IMR-90 (cell line): ENCODE measurements at regions not wholly inside any gene's neighbourhood (a gene's known extent, or its start where the extent isn't known, plus 50 kb on each side); places are given as distances from the start of the nearest gene placed in this dataset.

ENCODE experiments used
- ATAC-seq: fragments of 200-7000 bp; cut with Tn5 transposase; 2 replicates; pipeline ENCODE4 v1.9.1; 2020; ENCODE audit warnings: low read depth, mild to moderate bottlenecking, moderate library complexity
- BruUV-seq: library from RNA; stranded (reverse); fragments of 400-500 nt; replicated peaks from 2 replicates; lab custom pipeline; 2021; lab: Mats Ljungman, UMichigan
- CTCF ChIA-PET: fragments of 300-600 bp; formaldehyde crosslinking; extraction: SDS; loops from one replicate; lab custom pipeline; 2021; ENCODE audit warnings: antibody characterized with exemption; lab: Yijun Ruan, JAX
- POLR2A ChIA-PET: fragments of 300-600 bp; sonication (Branson Sonifier 250); formaldehyde crosslinking; loops from one replicate; lab custom pipeline; 2022; ENCODE audit warnings: antibody characterized with exemption; ENCODE audit not compliant: unreplicated experiment; lab: Charles Lee
- DNase-seq: peaks from one replicate; pipeline ENCODE4 v3.0.0; 2013
- H2AFZ ChIP-seq: replicated peaks from 2 replicates; pipeline ENCODE3; 2013; ENCODE audit warnings: low read length, mild to moderate bottlenecking; ENCODE audit not compliant: poor library complexity
- H2AK5ac ChIP-seq: 2 replicates; pipeline ENCODE4 v1.6.1; 2013; ENCODE audit warnings: low read depth, low read length, inconsistent platforms
- H2AK9ac ChIP-seq: replicated peaks from 2 replicates; pipeline ENCODE3; 2013; ENCODE audit warnings: mild to moderate bottlenecking, low read depth, low read length, moderate library complexity; ENCODE audit not compliant: poor library complexity
- H2BK120ac ChIP-seq: 2 replicates; pipeline ENCODE4 v1.6.1; 2013; ENCODE audit warnings: low read depth, low read length, inconsistent platforms
- H2BK15ac ChIP-seq: 3 replicates; pipeline ENCODE4 v1.6.1; 2013; ENCODE audit warnings: low read depth, low read length, inconsistent platforms
- H2BK20ac ChIP-seq: 2 replicates; pipeline ENCODE4 v1.6.1; 2013; ENCODE audit warnings: low read depth, mild to moderate bottlenecking, inconsistent platforms, low read length, moderate library complexity
- H2BK5ac ChIP-seq: 2 replicates; pipeline ENCODE4 v1.6.1; 2013; ENCODE audit warnings: mild to moderate bottlenecking, low read depth, low read length, inconsistent platforms; ENCODE audit not compliant: poor library complexity, severe bottlenecking
- H3K14ac ChIP-seq: replicated peaks from 2 replicates; pipeline ENCODE4 v1.6.1; 2013; ENCODE audit warnings: low read depth, low read length, inconsistent platforms
- H3K18ac ChIP-seq: 2 replicates; pipeline ENCODE4 v1.6.1; 2013; ENCODE audit warnings: low read depth, low read length, control low read depth
- H3K23ac ChIP-seq: 2 replicates; pipeline ENCODE4 v1.6.1; 2013; ENCODE audit warnings: low read depth, low read length, inconsistent platforms
- H3K27ac ChIP-seq: 2 replicates; pipeline ENCODE4 v1.5.1; 2013; ENCODE audit warnings: mild to moderate bottlenecking, control low read depth, low read length; ENCODE audit not compliant: insufficient read depth
- H3K27me3 ChIP-seq: 2 replicates; pipeline ENCODE4 v1.6.1; 2013; ENCODE audit warnings: low read length; ENCODE audit not compliant: control insufficient read depth, insufficient read depth
- H3K36me3 ChIP-seq: 2 replicates; pipeline ENCODE4 v1.6.1; 2013; ENCODE audit warnings: low read length, mixed read lengths; ENCODE audit not compliant: control insufficient read depth, insufficient read depth
- H3K4ac ChIP-seq: 2 replicates; pipeline ENCODE4 v1.6.1; 2013; ENCODE audit warnings: low read depth, low read length, inconsistent platforms
- H3K4me1 ChIP-seq: 2 replicates; pipeline ENCODE4 v1.6.1; 2013; ENCODE audit warnings: low read length, mixed read lengths; ENCODE audit not compliant: control insufficient read depth, insufficient read depth
- H3K4me2 ChIP-seq: 2 replicates; pipeline ENCODE4 v1.6.1; 2013; ENCODE audit warnings: low read depth, mild to moderate bottlenecking, control low read depth, low read length, moderate library complexity
- H3K4me3 ChIP-seq: 2 replicates; pipeline ENCODE4 v1.5.1; 2013; ENCODE audit warnings: low read depth, mild to moderate bottlenecking, control low read depth, low read length, moderate library complexity; ENCODE audit not compliant: insufficient read depth
- H3K56ac ChIP-seq: 2 replicates; pipeline ENCODE4 v1.6.1; 2013; ENCODE audit warnings: low read length, inconsistent platforms; ENCODE audit not compliant: insufficient read depth; ENCODE audit errors: extremely low read depth
- H3K79me1 ChIP-seq, 2 experiments: 2 replicates each; pipeline ENCODE4 v1.6.1; 2013; ENCODE audit warnings: low read length in 2 of 2, inconsistent platforms in 1 of 2, low read depth in 1 of 2
- H3K9ac ChIP-seq: 2 replicates; pipeline ENCODE4 v1.6.1; 2013; ENCODE audit warnings: low read depth, low read length, control low read depth
- H3K9me1 ChIP-seq: 2 replicates; pipeline ENCODE4 v1.6.1; 2013; ENCODE audit warnings: low read length, inconsistent platforms; ENCODE audit not compliant: insufficient read depth
- H3K9me3 ChIP-seq: 2 replicates; pipeline ENCODE4 v1.6.1; 2013; ENCODE audit warnings: low read length; ENCODE audit not compliant: control insufficient read depth, insufficient read depth
- H4K20me1 ChIP-seq: 2 replicates; pipeline ENCODE4 v1.6.1; 2013; ENCODE audit warnings: low read length, inconsistent platforms; ENCODE audit not compliant: insufficient read depth
- H4K5ac ChIP-seq: 2 replicates; pipeline ENCODE4 v1.6.1; 2013; ENCODE audit warnings: mild to moderate bottlenecking, low read depth, low read length, control low read depth
- H4K8ac ChIP-seq, 2 experiments: 2 replicates each; pipeline ENCODE4 v1.6.1; 2013; ENCODE audit warnings: low read depth in 2 of 2, low read length in 2 of 2, control low read depth in 1 of 2, inconsistent platforms in 1 of 2
- H4K91ac ChIP-seq: 2 replicates; pipeline ENCODE4 v1.6.1; 2013; ENCODE audit warnings: low read depth, low read length, inconsistent platforms; ENCODE audit not compliant: insufficient read depth
- MAFK ChIP-seq: IDR thresholded peaks from 2 replicates; pipeline ENCODE4 v1.6.1; 2012; ENCODE audit warnings: low read depth, low read length, improper control_type of control experiment
- WGBS, 2 experiments: methylation state at CpG; one replicate each; pipeline versions ENCODE4 v1.1.5 to v1.1.7; 2013; ENCODE audit warnings: missing lambda C conversion rate in 2 of 2; ENCODE audit not compliant: insufficient read length in 1 of 2; ENCODE audit errors: extremely low coverage in 2 of 2; 5-methylcytosine and 5-hydroxymethylcytosine counted together
- dilution Hi-C: fragments of 300-500 bp; cut with HindIII; formaldehyde crosslinking; loops from one replicate; pipeline ENCODE4 v1.14.3; 2018; ENCODE audit warnings: low sequenced_read_pairs; ENCODE audit not compliant: unreplicated experiment
- in situ Hi-C: fragments of 300-500 bp; cut with MboI; formaldehyde crosslinking; loops from 3 replicates; pipeline ENCODE4 v1.14.3; 2019; ENCODE audit warnings: low sequenced_read_pairs, inconsistent platforms, mixed read lengths
- intact Hi-C: fragments of 100-400 bp; cut with micrococcal nuclease; formaldehyde crosslinking; loops from 2 replicates; pipeline ENCODE4 v1.10.0; 2022

GRCh38 chr3:34998902-34999301 lies 640.4 kb upstream of the ARPP21 start:
- Histone ChIP-seq H2AK5ac (no peak overlapping the region), H3K27me3 (no peaks in the 10 kb centered on the region), H3K18ac (no peak overlapping the region), H3K9me1 (no peaks in the 10 kb centered on the region), H3K14ac (no peak overlapping the region), H4K91ac (no peak overlapping the region), H4K20me1 (no peaks in the 10 kb centered on the region), H3K9me3 (peaks cover 9% of the 10 kb centered on the region; the same call in 1 of the 2 replicates), H2AFZ (no peak overlapping the region), H3K4me3 (no peak overlapping the region), H3K23ac (no peak overlapping the region), H2BK5ac (no peak overlapping the region), H3K4ac (no peak overlapping the region), H2AK9ac (no peak overlapping the region), H3K9ac (no peak overlapping the region), H3K4me1 (no peaks in the 10 kb centered on the region), H2BK15ac (no peak overlapping the region), H3K79me1 (no peaks in the 10 kb centered on the region), H3K27ac (no peak overlapping the region), H3K56ac (no peak overlapping the region), H2BK120ac (no peak overlapping the region), H2BK20ac (no peak overlapping the region), H4K8ac (no peak overlapping the region), H3K4me2 (no peak overlapping the region), H3K36me3 (no peaks in the 10 kb centered on the region), H4K5ac (no peak overlapping the region)
- ChIA-PET CTCF (no interaction called here), POLR2A (no interaction called here)
- no peak for TF ChIP-seq MAFK
- no TSS peak for BruUV-seq
- dilution Hi-C loops (no loop called here), in situ Hi-C loops (no loop called here), intact Hi-C loops (no loop called here)
- DNase-seq (no peak), ATAC-seq (no peak)
- WGBS, 2 experiments: no CpG with 5 or more reads among the region's 2 CpGs
